Heart left ventricle (tissue), 13 donors: ENCODE measurements at regions not wholly inside any gene's neighbourhood (a gene's known extent, or its start where the extent isn't known, plus 50 kb on each side); places are given as distances from the start of the nearest gene placed in this dataset.

Experiments used
- POLR2A ChIP-seq, 2 donors: fragments of 450-650 bp; IDR thresholded peaks; one replicate each; pipeline ENCODE4 v1.6.1; 2017; ENCODE audit warnings: antibody characterized with exemption in 2 of 2, mild to moderate bottlenecking in 2 of 2, moderate library complexity in 2 of 2
- TF ChIP-seq, protein P1 (sequence below), 12 donors: fragments of 200-600 bp; sonication (generic) in 4 of 12; IDR thresholded peaks; one replicate each; pipeline versions ENCODE4 v1.5.0 to v1.8.0; 2018 to 2022; ENCODE audit warnings: antibody characterized with exemption in 12 of 12, mild to moderate bottlenecking in 5 of 12
- donor health status: ischemic (EF 13 %, LVEDD 7.1; RV severe dilation, severe dysfunction).
- donor health status: DM: no; HTN: yes; CAD: no.
- donor health status: DM: no; HTN: no; CAD: no.
- donor health status: ischemic (EF 25% LVEDD 6.9; RV normal size, moderate dysfunction).
- donor health status: ischemic (EF 25% LVEDD 5.7; RV mildly dilated, moderate dysfunction).
- donor health status: ischemic (EF 35%, LVEDD 5.7; RV mildly dilated, moderate dysfunction).
- donor health status: nonischemic (EF 11% LVEDD 7.7; RV severe dilation, severe dysfunction).
- donor health status: DM: yes; HTN: yes; CAD: no.
- donor health status: PGD.
- donor health status: ischemic (EF 29% LVEDD 5.4; RV normal size, mild dysfunction).
- donor health status: nonischemic (EF 23%, LVEDD 6.1; RV moderate dilation, normal function).

DNA sequence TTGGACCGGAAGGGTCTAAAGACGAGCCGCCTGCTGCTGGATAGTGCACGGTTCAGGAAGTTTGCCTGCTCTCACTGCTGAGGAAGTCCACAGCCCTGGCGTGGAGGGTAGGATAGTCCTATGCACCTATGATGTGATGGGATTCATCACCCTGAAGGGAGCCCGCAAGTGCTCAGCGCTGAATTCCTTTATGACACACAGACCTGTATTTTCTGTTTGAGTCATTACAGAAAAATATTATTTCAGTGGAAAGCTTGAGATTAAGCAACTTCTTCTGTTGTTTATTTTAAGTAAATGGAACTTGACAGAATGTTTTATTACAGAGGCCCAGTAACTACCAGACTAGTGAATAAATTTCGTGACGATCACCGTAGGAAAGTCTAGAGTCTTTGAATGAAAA lies 123.2 kb downstream of the TRIML1 start:
- TF ChIP-seq, protein P1, sequence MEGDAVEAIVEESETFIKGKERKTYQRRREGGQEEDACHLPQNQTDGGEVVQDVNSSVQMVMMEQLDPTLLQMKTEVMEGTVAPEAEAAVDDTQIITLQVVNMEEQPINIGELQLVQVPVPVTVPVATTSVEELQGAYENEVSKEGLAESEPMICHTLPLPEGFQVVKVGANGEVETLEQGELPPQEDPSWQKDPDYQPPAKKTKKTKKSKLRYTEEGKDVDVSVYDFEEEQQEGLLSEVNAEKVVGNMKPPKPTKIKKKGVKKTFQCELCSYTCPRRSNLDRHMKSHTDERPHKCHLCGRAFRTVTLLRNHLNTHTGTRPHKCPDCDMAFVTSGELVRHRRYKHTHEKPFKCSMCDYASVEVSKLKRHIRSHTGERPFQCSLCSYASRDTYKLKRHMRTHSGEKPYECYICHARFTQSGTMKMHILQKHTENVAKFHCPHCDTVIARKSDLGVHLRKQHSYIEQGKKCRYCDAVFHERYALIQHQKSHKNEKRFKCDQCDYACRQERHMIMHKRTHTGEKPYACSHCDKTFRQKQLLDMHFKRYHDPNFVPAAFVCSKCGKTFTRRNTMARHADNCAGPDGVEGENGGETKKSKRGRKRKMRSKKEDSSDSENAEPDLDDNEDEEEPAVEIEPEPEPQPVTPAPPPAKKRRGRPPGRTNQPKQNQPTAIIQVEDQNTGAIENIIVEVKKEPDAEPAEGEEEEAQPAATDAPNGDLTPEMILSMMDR (IDR thresholded peaks at IDR 0.05) = no peak
- no peak for TF ChIP-seq POLR2A (IDR thresholded peaks at IDR 0.05)
